ENCODE measurements at regions not wholly inside any gene's neighbourhood (a gene's known extent, or its start where the extent isn't known, plus 50 kb on each side); places are given as distances from the start of the nearest gene placed in this dataset.
A peak's percentile ranks its signal among the peaks of the same experiment; 100 is the strongest.

- no peak for DNase-seq
Measured at GRCh38 chr3:176969066-176969465, 228.2 kb downstream of the TBL1XR1 start.

GRCh38 chr3:176968631-176969030, 228.7 kb downstream of the TBL1XR1 start:
- no peak for DNase-seq

GRCh38 chr3:176967522-176967921, 229.8 kb downstream of the TBL1XR1 start:
- no peak for DNase-seq

- DNase-seq, result no peak
Measured at GRCh38 chr3:176964661-176965060, 232.6 kb downstream of the TBL1XR1 start.

GRCh38 chr3:176961916-176962315, 235.4 kb downstream of the TBL1XR1 start:
- DNase-seq, result no peak

- no peak for DNase-seq
Measured at GRCh38 chr3:176959867-176960266, 237.4 kb downstream of the TBL1XR1 start.

GRCh38 chr3:176958560-176958959, 238.7 kb downstream of the TBL1XR1 start:
- DNase-seq, result no peak

- peak in 1 of 2 experiments; percentile 3 for DNase-seq
Measured at GRCh38 chr3:176954517-176954916, 242.8 kb downstream of the TBL1XR1 start.

- no peak for DNase-seq
Measured at GRCh38 chr3:176953106-176954060, 243.9 kb downstream of the TBL1XR1 start.

- DNase-seq, result no peak
Measured at GRCh38 chr3:176951586-176952292, 245.5 kb downstream of the TBL1XR1 start.

- no peak for DNase-seq
Measured at GRCh38 chr3:176951144-176951543, 246.1 kb downstream of the TBL1XR1 start.

- DNase-seq, result no peak
Measured at GRCh38 chr3:176950743-176951142, 246.5 kb downstream of the TBL1XR1 start.

GRCh38 chr3:176948151-176948550, 249.1 kb downstream of the TBL1XR1 start:
- DNase-seq, result no peak

GRCh38 chr3:176946202-176946601, 251.1 kb downstream of the TBL1XR1 start:
- DNase-seq, result no peak

GRCh38 chr3:176942305-176942704, 255.0 kb downstream of the TBL1XR1 start:
- no peak for DNase-seq

GRCh38 chr3:176941689-176942088, 255.6 kb downstream of the TBL1XR1 start:
- no peak for DNase-seq

- peak; percentile 42 to 46 for DNase-seq
Measured at GRCh38 chr3:176939022-176939817, 258.1 kb downstream of the TBL1XR1 start.

- no peak for DNase-seq
Measured at GRCh38 chr3:176937994-176938393, 259.3 kb downstream of the TBL1XR1 start.

GRCh38 chr3:176937541-176937940, 259.7 kb downstream of the TBL1XR1 start:
- no peak for DNase-seq

- no peak for DNase-seq
Measured at GRCh38 chr3:176935194-176935888, 261.9 kb downstream of the TBL1XR1 start.

GRCh38 chr3:176934698-176935097, 262.6 kb downstream of the TBL1XR1 start:
- no peak for DNase-seq

GRCh38 chr3:176933704-176934103, 263.6 kb downstream of the TBL1XR1 start:
- DNase-seq, result no peak
